ENCODE measurements at regions not wholly inside any gene's neighbourhood (a gene's known extent, or its start where the extent isn't known, plus 50 kb on each side); places are given as distances from the start of the nearest gene placed in this dataset.
A peak's percentile ranks its signal among the peaks of the same experiment; 100 is the strongest.

- DNase-seq, result no peak
Measured at GRCh38 chr1:186550832-186551231, 89.9 kb upstream of the PDC start.

- no peak for DNase-seq
Measured at GRCh38 chr1:186541003-186541402, 80.1 kb upstream of the PDC start.

- no peak for DNase-seq
Measured at GRCh38 chr1:186540521-186540920, 79.6 kb upstream of the PDC start.

GRCh38 chr1:186536273-186536890 is 75.5 kb upstream of the PDC start:
- no peak for DNase-seq

- DNase-seq, result no peak
Measured at GRCh38 chr1:186535388-186536133, 74.6 kb upstream of the PDC start.

GRCh38 chr1:186534401-186534800 is 73.5 kb upstream of the PDC start:
- no peak for DNase-seq

- no peak for DNase-seq
Measured at GRCh38 chr1:186532466-186532865, 71.6 kb upstream of the PDC start.

- DNase-seq, result no peak
Measured at GRCh38 chr1:186531561-186532165, 70.7 kb upstream of the PDC start.

GRCh38 chr1:186530109-186530508 is 69.2 kb upstream of the PDC start:
- no peak for DNase-seq

GRCh38 chr1:186519982-186520381 is 59.1 kb upstream of the PDC start:
- DNase-seq, result no peak

- no peak for DNase-seq
Measured at GRCh38 chr1:186518822-186519381, 58.0 kb upstream of the PDC start.

GRCh38 chr1:186518395-186518794 is 57.5 kb upstream of the PDC start:
- DNase-seq, result no peak

- DNase-seq, result no peak
Measured at GRCh38 chr1:186514367-186514766, 53.5 kb upstream of the PDC start.

GRCh38 chr1:186513526-186513925 is 52.6 kb upstream of the PDC start:
- no peak for DNase-seq

GRCh38 chr1:186512698-186513457 is 52.0 kb upstream of the PDC start:
- no peak for DNase-seq

- DNase-seq, result peak; percentile 54
Measured at GRCh38 chr1:186511761-186512637, 51.1 kb upstream of the PDC start.
